ENCODE measurements at regions not wholly inside any gene's neighbourhood (a gene's known extent, or its start where the extent isn't known, plus 50 kb on each side); places are given as distances from the start of the nearest gene placed in this dataset.

- TF ChIP-seq USF2 (IDR thresholded peaks at IDR 0.05; ENCODE audit: low read depth, low read length) (no peak), MAFK (IDR thresholded peaks at IDR 0.05; ENCODE audit: low read depth, low read length) (no peak), RCOR1 (IDR thresholded peaks at IDR 0.05; ENCODE audit: insufficient replicate concordance, low read length) (no peak), POLR2A (IDR thresholded peaks at IDR 0.05; ENCODE audit: low read depth, low read length) (no peak), CTCF (conservative IDR thresholded peaks at IDR 0.05; ENCODE audit: low read depth, low read length) (no peak), FOS (IDR thresholded peaks at IDR 0.05; ENCODE audit: low read depth, low read length) (no peak)
Observed at GRCh38 chr4:100574607-100575006, 56.8 kb upstream of the EMCN start.

All from IMR-90 (cell line).